ENCODE measurements at regions not wholly inside any gene's neighbourhood (a gene's known extent, or its start where the extent isn't known, plus 50 kb on each side); places are given as distances from the start of the nearest gene placed in this dataset.

DNA sequence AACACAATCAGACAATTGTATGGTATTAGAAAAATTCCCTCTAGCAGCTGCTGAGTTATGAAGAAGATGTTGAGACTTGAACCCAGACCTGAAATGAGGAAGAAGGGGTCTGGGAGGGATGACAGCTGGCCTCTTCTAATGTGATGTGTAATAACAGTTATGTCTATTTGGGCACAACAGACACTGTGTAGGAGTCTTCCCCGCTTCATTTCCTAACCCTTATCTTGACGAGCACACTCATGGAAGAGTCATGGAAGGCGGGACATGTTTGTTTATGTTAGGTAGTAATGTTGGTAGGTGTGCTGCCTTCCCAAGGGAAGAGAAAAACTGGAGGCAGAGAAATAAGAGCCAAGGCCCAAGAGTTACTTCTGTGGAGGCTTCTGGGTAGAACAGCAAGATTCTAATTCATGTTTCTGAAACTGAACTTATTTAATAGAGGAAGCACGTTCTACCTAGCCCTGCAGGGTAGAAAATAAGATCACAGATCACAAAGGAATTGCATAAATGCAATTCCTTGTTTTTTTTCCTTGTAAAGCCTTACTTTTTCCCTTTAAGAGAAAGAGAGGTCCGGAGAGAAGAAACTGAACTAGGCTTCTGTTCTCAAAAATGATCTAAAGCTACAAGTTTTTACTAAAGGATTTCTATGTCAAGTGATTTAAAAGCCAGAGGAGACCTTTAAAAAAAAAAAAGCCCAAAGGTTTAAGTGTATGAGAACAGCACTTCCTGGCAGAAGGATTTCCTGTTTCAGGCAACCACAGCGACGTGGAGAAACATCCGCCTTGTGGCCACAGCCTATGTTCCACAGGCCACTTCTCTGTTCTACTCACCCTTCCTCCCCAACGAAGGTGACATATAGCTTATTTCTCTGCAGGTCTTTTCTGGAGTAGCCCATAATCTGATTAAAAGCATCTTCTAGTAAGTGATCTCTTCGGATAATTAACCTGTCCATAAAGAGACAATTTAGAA lies 68.5 kb upstream of the STK17B start (continued):
- TF ChIP-seq TBL1XR1 (IDR thresholded peaks at IDR 0.05; ENCODE audit: low read length in 2 of 2): 0 out of 4 replicates have a peak, but pooled peaks of 1 of the 2 experiments have one; percentile 51
- TF ChIP-seq RNF2 (IDR thresholded peaks at IDR 0.05): peak; percentile 42; the same call in 1 of the 2 replicates
- no peak for TF ChIP-seq ZFPM2 (CRISPR knock-in tag; IDR thresholded peaks at IDR 0.05)
- TF ChIP-seq RBBP5 (IDR thresholded peaks at IDR 0.05; ENCODE audit: borderline replicate concordance, insufficient read depth, low read length, poor library complexity, severe bottlenecking): no peak
- peak in 1 of 2 experiments; percentile 24; a peak in 1 of 4 replicates for TF ChIP-seq HDAC1 (IDR thresholded peaks at IDR 0.05)
- TF ChIP-seq ARHGAP35 (IDR thresholded peaks at IDR 0.05; ENCODE audit: partially characterized antibody): no peak
- TF ChIP-seq CHD1 (IDR thresholded peaks at IDR 0.05; ENCODE audit: low read length): no peak
- TF ChIP-seq RFX1 (IDR thresholded peaks at IDR 0.05): peak; percentile 13; the same call in 1 of the 2 replicates
- TF ChIP-seq ZNF77 (CRISPR knock-in tag; IDR thresholded peaks at IDR 0.05): no peak
- TF ChIP-seq, protein P1, sequence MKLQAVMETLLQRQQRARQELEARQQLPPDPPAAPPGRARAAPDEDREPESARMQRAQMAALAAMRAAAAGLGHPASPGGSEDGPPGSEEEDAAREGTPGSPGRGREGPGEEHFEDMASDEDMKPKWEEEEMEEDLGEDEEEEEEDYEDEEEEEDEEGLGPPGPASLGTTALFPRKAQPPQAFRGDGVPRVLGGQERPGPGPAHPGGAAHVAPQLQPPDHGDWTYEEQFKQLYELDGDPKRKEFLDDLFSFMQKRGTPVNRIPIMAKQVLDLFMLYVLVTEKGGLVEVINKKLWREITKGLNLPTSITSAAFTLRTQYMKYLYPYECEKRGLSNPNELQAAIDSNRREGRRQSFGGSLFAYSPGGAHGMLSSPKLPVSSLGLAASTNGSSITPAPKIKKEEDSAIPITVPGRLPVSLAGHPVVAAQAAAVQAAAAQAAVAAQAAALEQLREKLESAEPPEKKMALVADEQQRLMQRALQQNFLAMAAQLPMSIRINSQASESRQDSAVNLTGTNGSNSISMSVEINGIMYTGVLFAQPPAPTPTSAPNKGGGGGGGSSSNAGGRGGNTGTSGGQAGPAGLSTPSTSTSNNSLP (IDR thresholded peaks at IDR 0.05; ENCODE audit: borderline replicate concordance, low read depth, low read length): 0 out of 2 replicates have a peak, but pooled peaks have one; percentile 11
- TF ChIP-seq RCOR1 (IDR thresholded peaks at IDR 0.05; ENCODE audit: borderline replicate concordance in 1 of 2, low read depth in 2 of 2, low read length in 2 of 2): no peak
- no peak for TF ChIP-seq ZNF431 (CRISPR knock-in tag; IDR thresholded peaks at IDR 0.05)
- no peak for TF ChIP-seq ZNF764 (CRISPR knock-in tag; IDR thresholded peaks at IDR 0.05; ENCODE audit: low read depth)
- no peak for TF ChIP-seq CEBPG (CRISPR knock-in tag; IDR thresholded peaks at IDR 0.05)
- no peak; a peak in 1 of 4 replicates for TF ChIP-seq CEBPG (tag; conservative IDR thresholded peaks at IDR 0.05 in 1 of 2, IDR thresholded peaks at IDR 0.05 in 1 of 2)
- TF ChIP-seq POLR2AphosphoS2 (IDR thresholded peaks at IDR 0.05; ENCODE audit: low read length): no peak
- TF ChIP-seq FOSL1 (tag; conservative IDR thresholded peaks at IDR 0.05): peak; percentile 94
- peak; percentile 19 for TF ChIP-seq HDAC3 (IDR thresholded peaks at IDR 0.05; ENCODE audit: borderline replicate concordance, partially characterized antibody)
- peak; percentile 76 for TF ChIP-seq CBFA2T2 (conservative IDR thresholded peaks at IDR 0.05)
- TF ChIP-seq ZNF707 (CRISPR knock-in tag; conservative IDR thresholded peaks at IDR 0.05): no peak
- TF ChIP-seq ILF3 (IDR thresholded peaks at IDR 0.05; ENCODE audit: borderline replicate concordance): no peak
- TF ChIP-seq, protein P2, sequence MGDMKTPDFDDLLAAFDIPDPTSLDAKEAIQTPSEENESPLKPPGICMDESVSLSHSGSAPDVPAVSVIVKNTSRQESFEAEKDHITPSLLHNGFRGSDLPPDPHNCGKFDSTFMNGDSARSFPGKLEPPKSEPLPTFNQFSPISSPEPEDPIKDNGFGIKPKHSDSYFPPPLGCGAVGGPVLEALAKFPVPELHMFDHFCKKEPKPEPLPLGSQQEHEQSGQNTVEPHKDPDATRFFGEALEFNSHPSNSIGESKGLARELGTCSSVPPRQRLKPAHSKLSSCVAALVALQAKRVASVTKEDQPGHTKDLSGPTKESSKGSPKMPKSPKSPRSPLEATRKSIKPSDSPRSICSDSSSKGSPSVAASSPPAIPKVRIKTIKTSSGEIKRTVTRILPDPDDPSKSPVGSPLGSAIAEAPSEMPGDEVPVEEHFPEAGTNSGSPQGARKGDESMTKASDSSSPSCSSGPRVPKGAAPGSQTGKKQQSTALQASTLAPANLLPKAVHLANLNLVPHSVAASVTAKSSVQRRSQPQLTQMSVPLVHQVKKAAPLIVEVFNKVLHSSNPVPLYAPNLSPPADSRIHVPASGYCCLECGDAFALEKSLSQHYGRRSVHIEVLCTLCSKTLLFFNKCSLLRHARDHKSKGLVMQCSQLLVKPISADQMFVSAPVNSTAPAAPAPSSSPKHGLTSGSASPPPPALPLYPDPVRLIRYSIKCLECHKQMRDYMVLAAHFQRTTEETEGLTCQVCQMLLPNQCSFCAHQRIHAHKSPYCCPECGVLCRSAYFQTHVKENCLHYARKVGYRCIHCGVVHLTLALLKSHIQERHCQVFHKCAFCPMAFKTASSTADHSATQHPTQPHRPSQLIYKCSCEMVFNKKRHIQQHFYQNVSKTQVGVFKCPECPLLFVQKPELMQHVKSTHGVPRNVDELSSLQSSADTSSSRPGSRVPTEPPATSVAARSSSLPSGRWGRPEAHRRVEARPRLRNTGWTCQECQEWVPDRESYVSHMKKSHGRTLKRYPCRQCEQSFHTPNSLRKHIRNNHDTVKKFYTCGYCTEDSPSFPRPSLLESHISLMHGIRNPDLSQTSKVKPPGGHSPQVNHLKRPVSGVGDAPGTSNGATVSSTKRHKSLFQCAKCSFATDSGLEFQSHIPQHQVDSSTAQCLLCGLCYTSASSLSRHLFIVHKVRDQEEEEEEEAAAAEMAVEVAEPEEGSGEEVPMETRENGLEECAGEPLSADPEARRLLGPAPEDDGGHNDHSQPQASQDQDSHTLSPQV (IDR thresholded peaks at IDR 0.05): no peak
- TF ChIP-seq SETDB1 (IDR thresholded peaks at IDR 0.05; ENCODE audit: low read length): no peak
- no peak for TF ChIP-seq DNMT1 (IDR thresholded peaks at IDR 0.05)
